ENCODE measurements at regions not wholly inside any gene's neighbourhood (a gene's known extent, or its start where the extent isn't known, plus 50 kb on each side); places are given as distances from the start of the nearest gene placed in this dataset.

DNA sequence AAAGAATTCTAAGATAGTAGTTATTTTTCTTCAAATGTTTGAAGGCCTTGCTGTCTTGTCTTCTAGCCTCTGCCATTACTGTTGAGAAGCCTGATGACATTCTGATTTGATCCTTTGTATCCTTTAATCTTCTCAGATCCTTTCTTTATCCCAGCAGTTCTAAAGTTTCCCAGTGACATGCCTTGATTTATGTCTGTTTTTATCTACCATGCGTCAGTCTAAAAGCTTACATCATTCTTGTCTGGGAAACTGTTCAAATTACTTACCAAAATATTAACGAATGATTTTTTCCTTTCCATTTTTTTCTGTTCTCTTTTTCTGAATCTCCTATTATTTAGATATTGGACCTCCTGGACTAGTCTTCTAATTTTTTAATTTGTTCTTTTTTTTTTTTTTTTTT lies 78.3 kb upstream of the HELT start (continued):
- TF ChIP-seq, protein P1, sequence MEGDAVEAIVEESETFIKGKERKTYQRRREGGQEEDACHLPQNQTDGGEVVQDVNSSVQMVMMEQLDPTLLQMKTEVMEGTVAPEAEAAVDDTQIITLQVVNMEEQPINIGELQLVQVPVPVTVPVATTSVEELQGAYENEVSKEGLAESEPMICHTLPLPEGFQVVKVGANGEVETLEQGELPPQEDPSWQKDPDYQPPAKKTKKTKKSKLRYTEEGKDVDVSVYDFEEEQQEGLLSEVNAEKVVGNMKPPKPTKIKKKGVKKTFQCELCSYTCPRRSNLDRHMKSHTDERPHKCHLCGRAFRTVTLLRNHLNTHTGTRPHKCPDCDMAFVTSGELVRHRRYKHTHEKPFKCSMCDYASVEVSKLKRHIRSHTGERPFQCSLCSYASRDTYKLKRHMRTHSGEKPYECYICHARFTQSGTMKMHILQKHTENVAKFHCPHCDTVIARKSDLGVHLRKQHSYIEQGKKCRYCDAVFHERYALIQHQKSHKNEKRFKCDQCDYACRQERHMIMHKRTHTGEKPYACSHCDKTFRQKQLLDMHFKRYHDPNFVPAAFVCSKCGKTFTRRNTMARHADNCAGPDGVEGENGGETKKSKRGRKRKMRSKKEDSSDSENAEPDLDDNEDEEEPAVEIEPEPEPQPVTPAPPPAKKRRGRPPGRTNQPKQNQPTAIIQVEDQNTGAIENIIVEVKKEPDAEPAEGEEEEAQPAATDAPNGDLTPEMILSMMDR (IDR thresholded peaks at IDR 0.05), result no peak

DNA sequence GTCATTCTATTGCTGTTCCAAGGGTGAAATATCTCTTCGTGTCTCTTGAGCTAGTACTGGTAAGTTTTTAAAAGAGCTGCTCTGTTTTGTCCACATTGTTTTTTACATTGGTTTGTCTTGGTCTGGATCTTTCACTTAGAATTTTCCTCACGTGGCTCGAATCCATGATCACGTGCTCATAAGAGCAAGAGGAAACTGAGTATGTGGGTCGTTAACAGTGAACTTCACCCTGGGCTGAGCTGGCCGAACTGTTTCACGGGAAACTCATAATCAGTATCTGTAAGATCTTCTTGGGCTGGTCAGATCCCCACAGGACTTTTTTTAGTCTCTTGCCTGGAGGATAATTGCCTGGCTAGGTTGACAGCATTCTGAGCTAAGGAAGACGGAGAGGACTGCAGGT lies 77.8 kb upstream of the HELT start:
- H3F3A ChIP-seq (replicated peaks; ENCODE audit: insufficient read depth), result no peaks in the 10 kb centered on the region
- TF ChIP-seq, protein P2, sequence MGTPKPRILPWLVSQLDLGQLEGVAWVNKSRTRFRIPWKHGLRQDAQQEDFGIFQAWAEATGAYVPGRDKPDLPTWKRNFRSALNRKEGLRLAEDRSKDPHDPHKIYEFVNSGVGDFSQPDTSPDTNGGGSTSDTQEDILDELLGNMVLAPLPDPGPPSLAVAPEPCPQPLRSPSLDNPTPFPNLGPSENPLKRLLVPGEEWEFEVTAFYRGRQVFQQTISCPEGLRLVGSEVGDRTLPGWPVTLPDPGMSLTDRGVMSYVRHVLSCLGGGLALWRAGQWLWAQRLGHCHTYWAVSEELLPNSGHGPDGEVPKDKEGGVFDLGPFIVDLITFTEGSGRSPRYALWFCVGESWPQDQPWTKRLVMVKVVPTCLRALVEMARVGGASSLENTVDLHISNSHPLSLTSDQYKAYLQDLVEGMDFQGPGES (IDR thresholded peaks at IDR 0.05; ENCODE audit: low read depth, low read length), result no peak
- TF ChIP-seq ELF1 (IDR thresholded peaks at IDR 0.05) (no peak), RXRA (IDR thresholded peaks at IDR 0.05; ENCODE audit: borderline replicate concordance, low read depth) (no peak)
- TF ChIP-seq, protein P3, sequence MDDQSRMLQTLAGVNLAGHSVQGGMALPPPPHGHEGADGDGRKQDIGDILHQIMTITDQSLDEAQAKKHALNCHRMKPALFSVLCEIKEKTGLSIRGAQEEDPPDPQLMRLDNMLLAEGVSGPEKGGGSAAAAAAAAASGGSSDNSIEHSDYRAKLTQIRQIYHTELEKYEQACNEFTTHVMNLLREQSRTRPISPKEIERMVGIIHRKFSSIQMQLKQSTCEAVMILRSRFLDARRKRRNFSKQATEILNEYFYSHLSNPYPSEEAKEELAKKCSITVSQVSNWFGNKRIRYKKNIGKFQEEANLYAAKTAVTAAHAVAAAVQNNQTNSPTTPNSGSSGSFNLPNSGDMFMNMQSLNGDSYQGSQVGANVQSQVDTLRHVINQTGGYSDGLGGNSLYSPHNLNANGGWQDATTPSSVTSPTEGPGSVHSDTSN (IDR thresholded peaks at IDR 0.05), result no peak
- no peaks in the 10 kb centered on the region for H3K27me3 ChIP-seq (ENCODE audit: insufficient read depth)
- H3K36me3 ChIP-seq (replicated peaks in 1 of 2; ENCODE audit: control insufficient read depth in 1 of 2, insufficient read depth in 2 of 2, low read length in 1 of 2), result no peaks in the 10 kb centered on the region
- H3K27ac ChIP-seq (ENCODE audit: low read depth in 2 of 2, low read length in 1 of 2), result no peak overlapping the region
- H3K9me2 ChIP-seq, result no peaks in the 10 kb centered on the region
- no peak for DNase-seq
- ChIA-PET POLR2A (no interaction called here), CTCF (interaction anchor here (1.0 kb wide), 2 partner anchors 137 to 195 kb away, joined by 3 to 5 read pairs; no protein-coding TSS in a partner anchor)
- no peaks in the 10 kb centered on the region for H3K9me3 ChIP-seq
- 47% methylated on average over 8 of the region's 8 CpGs for WGBS (ENCODE audit: low lambda C conversion rate)
- H3K4me1 ChIP-seq (ENCODE audit: control insufficient read depth in 1 of 2, insufficient read depth in 2 of 2, low read depth in 1 of 2, low read length in 1 of 2), result peaks cover 0 to 2% of the 10 kb centered on the region in 2 experiments; a peak in 2 of 4 replicates
- no peak overlapping the region for H3K4me3 ChIP-seq (ENCODE audit: low read depth in 2 of 2, low read length in 1 of 2)
- H3K4me2 ChIP-seq, result no peak overlapping the region
- H4K20me1 ChIP-seq (ENCODE audit: insufficient read depth), result no peaks in the 10 kb centered on the region
- H3K9ac ChIP-seq, result no peak overlapping the region
- no peak overlapping the region for H2AFZ ChIP-seq (ENCODE audit: low read depth)
- H3K79me2 ChIP-seq (ENCODE audit: insufficient read depth), result no peaks in the 10 kb centered on the region

DNA sequence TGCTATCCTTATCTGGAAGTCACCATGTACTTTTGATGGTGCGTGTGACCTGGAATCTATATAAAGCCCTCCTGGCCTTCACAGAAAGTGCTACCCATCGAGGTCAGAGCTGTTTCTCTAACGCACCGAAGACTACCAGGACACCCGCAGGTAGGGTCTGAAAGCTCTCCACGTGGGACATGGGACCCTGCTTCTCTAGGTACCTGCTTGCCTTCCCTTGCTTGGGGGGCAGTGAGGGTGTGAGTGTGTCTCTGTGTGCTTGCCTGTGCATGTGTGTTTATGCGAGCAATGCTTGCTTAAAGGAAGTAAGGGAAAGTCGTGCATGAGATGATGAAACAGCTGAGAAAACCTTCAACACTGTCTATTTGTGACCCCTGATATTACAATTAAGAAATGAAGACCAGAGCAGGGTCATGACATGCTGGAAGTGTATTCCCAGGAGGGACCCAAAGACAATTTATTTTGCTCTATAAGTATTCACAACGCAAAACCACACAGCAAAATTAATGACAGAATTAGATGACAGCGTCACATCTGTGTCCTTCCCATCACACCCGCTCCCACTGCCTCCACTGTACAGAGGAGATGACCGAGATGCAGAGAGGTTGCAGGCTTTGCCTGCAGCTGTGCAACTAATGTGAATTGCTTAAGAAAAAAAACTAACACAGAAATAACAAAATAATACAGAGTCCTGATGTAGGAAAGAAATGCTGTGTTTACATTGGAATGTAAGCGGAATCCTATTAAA lies 76.4 kb upstream of the HELT start:
- Histone ChIP-seq H3K79me2 (ENCODE audit: insufficient read depth) (no peaks in the 10 kb centered on the region), H3K27me3 (ENCODE audit: insufficient read depth) (no peaks in the 10 kb centered on the region), H2AFZ (ENCODE audit: low read depth) (no peak overlapping the region), H3K27ac (ENCODE audit: low read depth in 2 of 2, low read length in 1 of 2) (no peak overlapping the region), H3K9me3 (no peaks in the 10 kb centered on the region), H3K4me1 (ENCODE audit: control insufficient read depth in 1 of 2, insufficient read depth in 2 of 2, low read depth in 1 of 2, low read length in 1 of 2) (no peaks in the 10 kb centered on the region; a peak in 2 of 4 replicates), H3K9ac (no peak overlapping the region), H4K20me1 (ENCODE audit: insufficient read depth) (no peaks in the 10 kb centered on the region), H3K9me2 (no peaks in the 10 kb centered on the region), H3K36me3 (replicated peaks in 1 of 2; ENCODE audit: control insufficient read depth in 1 of 2, insufficient read depth in 2 of 2, low read length in 1 of 2) (no peaks in the 10 kb centered on the region), H3K4me3 (ENCODE audit: low read depth in 2 of 2, low read length in 1 of 2) (no peak overlapping the region), H3K4me2 (no peak overlapping the region), H3F3A (replicated peaks; ENCODE audit: insufficient read depth) (no peaks in the 10 kb centered on the region)
- CTCF ChIA-PET, result interaction anchor here (0.6 kb wide), 1 partner anchor 440 kb away, joined by 3 read pairs; no protein-coding TSS in a partner anchor
- POLR2A ChIA-PET, result no interaction called here
- DNase-seq, result no peak
- TF ChIP-seq, protein P2 (IDR thresholded peaks at IDR 0.05; ENCODE audit: low read depth, low read length), result no peak
- WGBS (ENCODE audit: low lambda C conversion rate), result 52% methylated on average over 13 of the region's 13 CpGs

All from SK-N-SH (cell line).